HEK293 (cell line): ENCODE measurements at regions not wholly inside any gene's neighbourhood (a gene's known extent, or its start where the extent isn't known, plus 50 kb on each side); places are given as distances from the start of the nearest gene placed in this dataset.

Source experiments
- CTCF ChIA-PET: fragments of 350-600 bp; formaldehyde crosslinking; extraction: SDS; loops from one replicate; lab custom pipeline; 2021; ENCODE audit warnings: antibody characterized with exemption; lab: Yijun Ruan, JAX
- POLR2A ChIA-PET: fragments of 300-600 bp; formaldehyde crosslinking; extraction: SDS; loops from one replicate; lab custom pipeline; 2020; ENCODE audit warnings: antibody characterized with exemption, inconsistent platforms; lab: Yijun Ruan, JAX
- H3K27ac ChIP-seq: fragments of 200-500 bp; sonication (Bioruptor generic); 2 replicates; pipeline ENCODE4 v1.5.1; 2014; ENCODE audit warnings: low read depth, low read length, control low read depth, inconsistent platforms; ENCODE audit errors: extremely low read depth
- H3K36me3 ChIP-seq, 2 experiments: fragments of 200-500 bp in 1 of 2; sonication (Bioruptor generic) in 1 of 2; 1 replicate in 1 of 2; 2 replicates in 1 of 2; pipeline ENCODE4 v1.5.1; 2014 to 2017; ENCODE audit warnings: inconsistent platforms in 2 of 2, low read length in 2 of 2; ENCODE audit not compliant: control insufficient read depth in 2 of 2, insufficient read depth in 1 of 2
- H3K4me1 ChIP-seq: fragments of 200-500 bp; sonication (Bioruptor generic); 2 replicates; pipeline ENCODE4 v1.5.1; 2014; ENCODE audit warnings: mild to moderate bottlenecking, low read length, inconsistent platforms; ENCODE audit not compliant: control insufficient read depth, insufficient read depth
- H3K4me3 ChIP-seq: 2 replicates; pipeline ENCODE4 v1.5.1; 2011; ENCODE audit warnings: low read depth, mild to moderate bottlenecking, control low read depth, low read length, moderate library complexity
- H3K9me3 ChIP-seq: fragments of 200-500 bp; sonication (Bioruptor generic); 2 replicates; pipeline ENCODE4 v1.5.1; 2014; ENCODE audit warnings: low read depth, low read length, inconsistent platforms; ENCODE audit not compliant: control insufficient read depth, insufficient read depth
- CTCF ChIP-seq: fragments of 450-650 bp; formaldehyde crosslinking; IDR thresholded peaks from 2 replicates; pipeline ENCODE4 v1.5.1; 2016; ENCODE audit warnings: missing biosample characterization, missing genetic modification characterization
- GFI1B ChIP-seq: fragments of 450-650 bp; formaldehyde crosslinking; IDR thresholded peaks from 2 replicates; pipeline ENCODE4 v1.5.1; 2016; ENCODE audit warnings: missing biosample characterization, missing genetic modification characterization
- PRDM10 ChIP-seq: fragments of 450-650 bp; formaldehyde crosslinking; IDR thresholded peaks from 2 replicates; pipeline ENCODE4 v1.5.1; 2016; ENCODE audit warnings: missing biosample characterization, missing genetic modification characterization
- SP3 ChIP-seq: fragments of 450-650 bp; formaldehyde crosslinking; IDR thresholded peaks from 2 replicates; pipeline ENCODE4 v1.5.1; 2016; ENCODE audit warnings: missing biosample characterization, missing genetic modification characterization
- ZBTB11 ChIP-seq: fragments of 450-650 bp; formaldehyde crosslinking; conservative IDR thresholded peaks from 2 replicates; pipeline ENCODE4 v1.5.1; 2016; ENCODE audit warnings: low read depth, missing biosample characterization, missing genetic modification characterization
- ZBTB7A ChIP-seq: fragments of 450-650 bp; formaldehyde crosslinking; IDR thresholded peaks from 2 replicates; pipeline ENCODE4 v1.5.1; 2016; ENCODE audit warnings: low read depth, missing biosample characterization, missing genetic modification characterization
- ZNF146 ChIP-seq: fragments of 450-650 bp; formaldehyde crosslinking; IDR thresholded peaks from 2 replicates; pipeline ENCODE4 v1.5.1; 2016; ENCODE audit warnings: missing biosample characterization, missing genetic modification characterization
- ZNF266 ChIP-seq: fragments of 450-650 bp; formaldehyde crosslinking; IDR thresholded peaks from 2 replicates; pipeline ENCODE4 v1.5.1; 2016; ENCODE audit warnings: missing biosample characterization, missing genetic modification characterization, low read depth
- ZNF292 ChIP-seq: fragments of 450-650 bp; formaldehyde crosslinking; IDR thresholded peaks from 2 replicates; pipeline ENCODE4 v1.5.1; 2016; ENCODE audit warnings: low read depth, missing biosample characterization, missing genetic modification characterization, borderline replicate concordance
- ZNF398 ChIP-seq: fragments of 450-650 bp; formaldehyde crosslinking; IDR thresholded peaks from 2 replicates; pipeline ENCODE4 v1.5.1; 2017; ENCODE audit warnings: missing biosample characterization, missing genetic modification characterization
- ZNF513 ChIP-seq: fragments of 450-650 bp; IDR thresholded peaks from 2 replicates; pipeline ENCODE4 v1.5.1; 2018; ENCODE audit warnings: missing biosample characterization, missing genetic modification characterization
- ZNF530 ChIP-seq: fragments of 450-650 bp; formaldehyde crosslinking; IDR thresholded peaks from 2 replicates; pipeline ENCODE4 v1.5.1; 2016; ENCODE audit warnings: low read depth, missing biosample characterization, missing genetic modification characterization
- ZNF561 ChIP-seq: fragments of 450-650 bp; IDR thresholded peaks from 2 replicates; pipeline ENCODE4 v1.5.1; 2018; ENCODE audit warnings: missing biosample characterization, missing genetic modification characterization, borderline replicate concordance
- ZNF580 ChIP-seq: fragments of 450-650 bp; formaldehyde crosslinking; IDR thresholded peaks from 2 replicates; pipeline ENCODE4 v1.5.1; 2016; ENCODE audit warnings: missing biosample characterization, missing genetic modification characterization
- ZNF600 ChIP-seq: fragments of 450-650 bp; formaldehyde crosslinking; IDR thresholded peaks from 2 replicates; pipeline ENCODE4 v1.5.1; 2016; ENCODE audit warnings: missing biosample characterization, missing genetic modification characterization
- ZNF645 ChIP-seq: fragments of 450-650 bp; formaldehyde crosslinking; IDR thresholded peaks from 2 replicates; pipeline ENCODE4; 2016; ENCODE audit warnings: missing biosample characterization, missing genetic modification characterization
- ZNF654 ChIP-seq: fragments of 450-650 bp; formaldehyde crosslinking; IDR thresholded peaks from 2 replicates; pipeline ENCODE4 v1.5.1; 2016; ENCODE audit warnings: low read depth, missing biosample characterization, missing genetic modification characterization
- ZNF677 ChIP-seq: fragments of 450-650 bp; IDR thresholded peaks from 2 replicates; pipeline ENCODE4 v1.5.0; 2018; ENCODE audit warnings: missing biosample characterization, mild to moderate bottlenecking, missing genetic modification characterization, moderate library complexity
- ZSCAN4 ChIP-seq: fragments of 450-650 bp; formaldehyde crosslinking; IDR thresholded peaks from 2 replicates; pipeline ENCODE4 v1.5.1; 2017; ENCODE audit warnings: missing biosample characterization, missing genetic modification characterization

GRCh38 chr7:11266101-11266500 is 292.4 kb downstream of the PHF14 start:
- no peaks in the 10 kb centered on the region for H3K36me3 ChIP-seq
- H3K27ac ChIP-seq = no peak overlapping the region
- ChIA-PET POLR2A (no interaction called here), CTCF (interaction anchor here (0.8 kb wide), 1 partner anchor 9 kb away, joined by 3 read pairs; no protein-coding TSS in a partner anchor)
- H3K4me3 ChIP-seq = no peak overlapping the region
- H3K4me1 ChIP-seq = peaks cover 2% of the 10 kb centered on the region; the same call in 1 of the 2 replicates
- 0 out of 2 replicates have a peak, but pooled peaks have one; percentile 39 for TF ChIP-seq ZNF580
- no peak for TF ChIP-seq CTCF
- no peak for TF ChIP-seq PRDM10 (tag by site-specific recombination)
- peak; percentile 55; the same call in 1 of the 2 replicates for TF ChIP-seq ZNF146 (tag by site-specific recombination)
- H3K9me3 ChIP-seq = no peaks in the 10 kb centered on the region

GRCh38 chr7:11272352-11272751 is 298.7 kb downstream of the PHF14 start:
- H3K4me3 ChIP-seq = no peak overlapping the region
- no peaks in the 10 kb centered on the region for H3K36me3 ChIP-seq
- H3K4me1 ChIP-seq = no peaks in the 10 kb centered on the region
- CTCF ChIA-PET = interaction anchor here (0.7 kb wide), 1 partner anchor 101 kb away, joined by 3 read pairs; no protein-coding TSS in a partner anchor
- POLR2A ChIA-PET = interaction anchor here (1.1 kb wide), 1 partner anchor 332 kb away, joined by 3 read pairs; a partner anchor contains a TSS
- no peaks in the 10 kb centered on the region for H3K9me3 ChIP-seq
- H3K27ac ChIP-seq = no peak overlapping the region
- TF ChIP-seq ZNF513 (tag by site-specific recombination) = no peak
- no peak for TF ChIP-seq ZNF645 (tag by site-specific recombination)
- TF ChIP-seq ZNF654 = no peak
- TF ChIP-seq ZNF561 = no peak
- TF ChIP-seq ZNF292 (tag by site-specific recombination) = no peak
- no peak for TF ChIP-seq SP3 (tag by site-specific recombination)
- TF ChIP-seq ZNF677 (tag by site-specific recombination) = no peak
- TF ChIP-seq ZNF530 (tag by site-specific recombination) = no peak
- no peak for TF ChIP-seq ZSCAN4 (tag by site-specific recombination)
- TF ChIP-seq ZNF398 (tag by site-specific recombination) = no peak
- no peak for TF ChIP-seq ZNF600 (tag by site-specific recombination)
- TF ChIP-seq ZBTB7A (tag by site-specific recombination) = no peak
- TF ChIP-seq GFI1B (tag by site-specific recombination) = no peak
- TF ChIP-seq ZBTB11 (tag by site-specific recombination) = no peak
- no peak for TF ChIP-seq ZNF266 (tag by site-specific recombination)
